Activated CD4-positive, alpha-beta T cell treated with anti-CD3 and anti-CD28 coated beads, Interleukin-2, Interleukin-6, amounts not matched to agents 100 ng/mL and 50 ng/mL, durations not matched to agents 16 hours and 8 hours (primary cell): ENCODE measurements at regions not wholly inside any gene's neighbourhood (a gene's known extent, or its start where the extent isn't known, plus 50 kb on each side); places are given as distances from the start of the nearest gene placed in this dataset.
"Not testable (repeated sequence)": the region's sequence is repeated elsewhere in the genome, so short reads cannot be mapped to it uniquely, and the experiment has no call there.

ENCODE experiments used
- DNase-seq: peaks from one replicate; pipeline ENCODE4 v3.0.0-alpha.2; 2020

DNA sequence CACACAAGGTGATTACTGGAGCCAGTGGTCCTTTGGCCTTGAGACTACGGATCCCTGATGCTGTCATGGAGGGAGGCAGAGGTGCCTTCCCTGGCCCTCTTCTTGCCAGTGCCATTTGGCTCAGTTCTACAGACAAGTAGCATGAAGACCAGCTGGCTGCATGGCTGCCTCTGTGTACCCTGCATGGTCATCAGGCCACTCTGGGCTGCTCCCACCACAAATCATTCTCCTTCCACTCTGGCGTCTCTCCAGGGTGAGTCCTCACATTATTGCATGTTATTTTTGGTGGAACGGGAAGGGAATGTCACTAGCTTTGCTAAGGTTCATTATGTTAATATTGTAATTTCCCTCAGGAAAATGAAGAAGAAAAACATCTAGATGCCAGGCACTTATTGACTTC lies 229.8 kb downstream of the VAPA start:
- DNase-seq = no peak

DNA sequence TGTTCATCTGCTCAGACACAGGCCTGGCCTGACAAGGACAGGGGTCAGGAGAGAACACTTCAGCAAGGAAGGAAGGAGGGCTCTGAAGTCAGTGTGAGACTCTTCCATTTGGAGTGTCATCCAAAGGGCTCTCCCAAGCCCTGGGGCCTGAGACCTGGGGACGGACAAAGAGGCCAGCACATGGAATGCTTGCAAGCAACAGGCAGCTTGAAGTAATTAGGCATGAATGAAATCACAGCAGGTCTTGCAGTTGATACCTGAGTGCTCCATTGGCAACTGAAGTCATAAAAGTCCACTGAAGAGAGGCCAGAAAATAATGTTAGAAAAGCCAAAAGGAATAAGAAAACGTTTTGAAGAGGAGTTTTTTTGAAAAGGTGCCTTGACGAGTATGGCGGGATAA lies 231.7 kb downstream of the VAPA start:
- no peak for DNase-seq

DNA sequence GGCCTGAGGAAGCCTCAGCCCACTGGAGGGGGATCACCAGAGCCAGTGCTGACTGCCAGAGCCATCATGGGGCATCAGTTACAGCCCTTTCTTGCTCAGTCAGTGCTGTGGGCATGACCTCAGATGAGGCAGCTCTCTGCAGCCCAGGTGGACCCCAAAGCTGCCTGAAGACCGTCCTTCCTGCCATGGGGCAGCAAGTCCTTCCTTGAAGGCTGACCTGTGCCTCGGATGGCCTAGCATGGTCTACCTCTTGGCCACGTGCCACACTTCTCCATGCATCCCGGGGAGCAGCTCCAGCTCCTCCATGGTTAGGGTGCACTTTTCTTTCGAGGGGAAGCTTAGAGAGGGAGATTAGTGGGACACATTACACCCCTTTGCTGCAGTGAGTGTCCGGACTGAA lies 233.4 kb downstream of the VAPA start:
- DNase-seq = no peak

DNA sequence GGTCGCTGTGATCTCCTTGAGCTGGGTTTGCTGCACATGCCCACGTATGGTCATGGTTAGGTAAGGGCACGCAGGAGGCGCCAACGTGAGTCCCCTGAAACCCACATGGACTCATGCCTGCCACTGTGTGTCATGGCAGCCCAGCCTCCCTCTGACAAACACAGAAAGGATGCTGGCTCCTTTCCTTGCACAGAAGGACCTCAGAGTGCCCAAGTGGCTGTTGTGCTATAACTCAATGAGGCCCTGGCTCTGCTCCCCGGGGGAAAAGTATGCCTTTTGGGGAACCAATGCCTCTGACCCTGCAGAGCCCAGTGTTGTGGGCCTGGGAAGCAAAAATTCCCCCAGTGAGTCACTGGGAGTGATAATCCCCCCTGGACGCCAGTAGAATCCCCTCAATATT lies 233.9 kb downstream of the VAPA start:
- DNase-seq = no peak

DNA sequence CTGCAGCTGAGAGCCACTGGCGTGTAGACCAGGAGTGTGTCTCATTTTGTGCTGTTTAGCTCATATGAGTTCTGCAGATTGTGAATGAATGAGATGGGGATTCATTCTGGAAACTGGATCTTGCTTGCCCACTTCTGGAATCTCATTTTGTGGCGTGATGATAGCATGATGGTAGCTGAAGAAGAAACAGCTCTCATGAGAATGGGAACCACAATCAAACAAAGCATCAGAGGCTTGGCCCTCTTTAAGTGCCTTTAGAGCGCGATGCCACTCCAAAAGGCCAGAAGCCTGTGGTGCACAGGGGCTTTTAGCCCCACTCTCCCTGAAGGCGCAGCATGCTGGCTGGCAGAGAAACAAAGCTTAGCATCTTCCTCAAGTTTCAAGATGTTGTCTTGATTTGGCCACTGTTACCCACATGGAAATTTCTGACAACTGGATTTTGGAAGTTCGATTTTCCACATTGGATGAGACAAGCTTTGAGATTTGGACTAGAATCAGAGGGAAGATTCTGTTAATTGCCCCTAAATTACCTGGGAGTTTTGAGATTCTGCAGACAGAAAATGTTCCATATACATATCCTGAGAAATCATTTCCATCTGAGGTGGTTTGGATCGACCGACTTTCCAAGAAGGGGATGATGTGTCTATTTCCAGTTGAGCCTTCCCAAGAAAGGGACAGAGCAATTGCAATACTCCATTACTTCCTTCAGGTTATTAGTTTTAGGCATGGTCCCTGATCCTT lies 234.5 kb downstream of the VAPA start:
- no peak for DNase-seq

DNA sequence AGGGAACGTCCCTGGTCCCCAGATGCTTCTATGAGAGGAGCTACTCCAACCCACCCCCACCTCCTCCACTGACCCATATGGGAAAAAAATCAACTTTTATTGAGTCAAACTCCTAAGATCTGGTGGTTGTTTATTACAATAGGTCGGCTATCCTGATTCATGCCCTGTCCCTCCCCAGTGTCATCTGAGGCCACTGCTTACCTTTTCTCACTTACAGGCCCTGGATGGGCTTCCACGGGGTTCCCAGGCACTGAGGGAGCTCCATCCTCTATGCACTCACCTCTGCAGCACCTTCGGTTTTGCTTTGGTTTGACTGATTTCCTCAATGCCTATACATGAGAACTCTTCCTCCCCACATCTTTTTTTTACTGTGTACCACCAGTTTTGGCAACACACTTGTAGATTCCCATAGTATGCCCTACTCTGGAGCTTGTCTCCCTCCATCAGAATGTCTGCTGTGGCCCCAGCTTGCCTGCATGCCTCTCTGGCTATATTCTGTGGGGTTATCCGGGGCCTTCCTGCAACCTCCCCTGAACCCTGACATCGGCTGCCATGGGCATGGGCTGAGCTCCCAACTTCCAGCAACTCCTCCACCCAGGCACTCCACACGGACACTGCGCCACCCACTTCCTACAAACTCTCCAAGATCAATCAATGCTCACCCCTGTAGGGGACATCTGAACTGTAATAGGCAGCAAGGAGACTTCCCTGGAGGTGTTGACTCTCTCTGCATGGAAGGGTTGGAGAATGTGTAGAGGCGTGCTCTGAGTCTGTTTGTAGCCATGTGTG lies 236.1 kb downstream of the VAPA start:
- DNase-seq = no peak

DNA sequence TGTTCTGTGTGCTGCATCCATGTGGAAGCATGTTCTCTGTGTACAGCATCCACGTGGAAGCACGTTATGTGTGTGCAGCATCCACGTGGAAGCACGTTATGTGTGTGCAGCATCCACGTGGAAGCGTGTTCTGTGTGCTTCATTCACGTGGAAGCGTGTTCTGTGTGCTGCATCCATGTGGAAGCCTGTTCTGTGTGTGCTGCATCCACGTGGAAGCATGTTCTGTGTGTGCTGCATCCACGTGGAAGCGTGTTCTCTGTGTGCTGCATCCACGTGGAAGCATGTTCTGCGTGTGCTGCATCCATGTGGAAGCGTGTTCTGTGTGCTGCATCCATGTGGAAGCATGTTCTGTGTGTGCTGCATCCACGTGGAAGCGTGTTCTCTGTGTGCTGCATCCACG lies 236.8 kb downstream of the VAPA start:
- DNase-seq = not testable (repeated sequence)

DNA sequence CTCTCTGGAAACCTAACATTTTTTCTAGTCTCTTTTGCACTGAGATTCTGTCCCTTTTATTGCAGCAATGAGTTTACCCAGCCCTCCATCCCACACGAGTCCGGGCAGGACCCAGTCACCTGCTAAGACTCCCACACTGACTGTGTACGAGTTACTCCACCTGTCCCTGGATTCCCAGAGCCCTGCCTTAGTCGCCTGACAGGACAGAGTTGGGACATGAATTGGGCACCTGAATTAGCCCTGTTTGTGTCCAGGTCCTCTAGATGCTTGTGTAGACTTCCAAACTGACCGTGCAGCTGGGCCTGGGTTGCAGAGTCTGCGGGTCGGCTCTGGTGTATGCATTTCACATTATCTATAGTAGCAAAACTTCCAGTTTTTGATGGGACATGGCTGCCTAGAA lies 238.7 kb downstream of the VAPA start:
- DNase-seq = no peak

DNA sequence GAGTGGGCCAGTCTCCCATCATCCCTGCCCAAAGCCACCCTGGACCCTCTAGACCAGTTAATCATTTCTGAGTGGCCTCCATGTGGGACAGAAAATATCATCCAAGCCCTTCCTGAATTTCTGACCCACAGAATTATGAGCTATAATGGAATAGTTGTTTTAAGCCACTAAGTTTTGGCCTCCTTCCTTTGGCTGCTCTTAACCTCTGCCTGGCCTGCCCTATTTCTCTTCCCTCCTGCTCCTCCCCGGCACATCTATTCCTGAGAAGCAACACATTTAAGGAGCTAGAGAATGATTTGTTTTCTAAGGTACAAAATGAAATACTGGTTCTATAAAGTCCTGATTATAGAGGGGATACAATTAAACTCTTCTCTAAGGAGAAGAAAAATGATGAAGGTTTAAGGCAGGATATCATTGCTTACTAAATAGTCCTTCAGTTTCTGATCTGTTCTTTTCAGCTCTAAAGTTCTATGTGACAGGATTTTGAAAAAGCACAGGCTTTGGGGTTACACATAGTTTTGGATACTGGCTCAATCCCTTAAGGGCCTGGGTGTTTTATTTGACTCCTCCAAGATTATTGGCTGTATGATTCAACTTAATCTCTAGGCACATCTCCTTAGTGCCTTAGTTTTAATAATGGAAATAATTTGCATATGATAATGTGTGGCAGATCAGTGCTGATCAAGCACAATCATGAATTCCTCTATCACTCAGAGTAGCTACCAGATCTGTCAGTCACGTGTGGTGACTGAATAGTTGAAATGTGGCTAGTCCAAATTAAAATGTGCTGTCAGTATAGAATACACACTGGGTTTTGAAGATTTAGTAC lies 240.3 kb downstream of the VAPA start:
- DNase-seq = no peak

DNA sequence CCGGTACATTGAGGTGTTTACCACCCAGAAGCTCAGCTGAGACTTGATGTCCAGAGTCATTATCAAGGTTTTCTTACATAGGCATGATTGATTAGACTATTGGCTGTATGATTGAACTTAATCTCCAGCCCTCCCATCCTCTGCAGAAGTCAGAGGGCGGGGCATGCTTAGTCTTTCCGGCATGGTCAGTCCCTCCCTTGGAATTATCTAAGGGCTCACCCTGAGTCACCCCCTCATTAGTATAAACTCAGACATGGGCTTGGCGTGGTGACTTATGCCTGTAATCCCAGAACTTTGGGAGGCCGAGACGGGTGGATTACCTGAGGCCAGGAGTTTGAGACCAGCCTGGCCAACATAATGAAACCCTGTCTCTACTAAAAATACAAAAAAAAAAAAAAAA lies 243.9 kb downstream of the VAPA start:
- DNase-seq = no peak

DNA sequence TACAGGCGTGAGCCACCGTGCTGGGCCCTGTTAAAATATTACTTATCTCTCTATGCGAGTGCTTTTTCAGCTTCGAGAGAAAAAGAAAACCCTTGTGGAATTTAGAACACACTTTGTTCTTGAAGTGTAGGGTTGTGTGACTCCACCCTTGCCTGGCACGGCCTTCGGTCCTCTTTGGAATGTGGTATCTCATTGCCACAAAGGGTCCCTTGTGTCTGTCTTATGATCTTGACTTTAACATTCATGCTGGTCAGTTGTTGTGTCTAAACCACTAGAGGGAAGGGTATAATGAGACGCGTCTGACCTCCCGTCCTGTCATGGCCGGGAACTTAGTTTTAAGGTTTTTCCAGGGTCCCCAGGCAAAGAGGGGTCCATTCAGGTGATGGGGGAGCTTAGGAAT lies 246.4 kb downstream of the VAPA start:
- no peak for DNase-seq

DNA sequence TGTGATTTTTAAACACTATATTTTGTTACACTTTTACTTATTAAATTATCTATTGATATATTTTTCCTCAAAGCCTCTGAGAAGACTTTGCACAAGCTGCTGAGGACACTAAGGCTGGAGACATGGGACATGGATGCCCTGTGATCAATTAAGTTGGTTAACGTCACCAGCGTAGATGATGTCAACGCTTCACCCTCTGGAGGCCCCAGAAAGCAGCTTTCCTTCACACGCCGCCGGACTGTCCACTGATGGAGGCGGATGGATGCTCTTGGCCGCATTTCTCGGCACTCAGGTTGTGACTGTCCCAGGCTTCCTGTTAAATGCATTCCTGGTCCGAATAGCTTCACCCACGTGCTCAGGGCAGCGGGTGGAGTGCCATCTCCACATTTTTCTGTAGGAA lies 247.5 kb downstream of the VAPA start:
- no peak for DNase-seq

DNA sequence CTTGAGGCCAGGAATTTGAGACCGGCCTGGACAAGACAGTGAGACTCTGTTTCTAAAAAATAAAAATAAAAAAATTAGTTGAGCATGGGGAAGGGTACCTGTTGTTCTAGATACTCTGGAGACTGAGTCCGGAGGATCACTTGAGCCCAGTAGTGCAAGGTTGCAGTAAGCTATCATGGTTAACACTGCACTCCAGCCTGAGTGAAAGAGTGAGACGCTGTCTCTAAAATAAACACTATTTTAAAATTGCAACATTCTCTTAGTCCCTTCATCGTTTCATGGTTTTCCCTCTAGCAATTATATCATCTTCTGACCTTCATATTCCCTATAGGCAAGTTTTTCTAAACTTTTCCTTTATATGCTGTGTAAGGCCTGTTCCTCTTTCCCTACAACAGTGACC lies 248.5 kb downstream of the VAPA start:
- DNase-seq = no peak

DNA sequence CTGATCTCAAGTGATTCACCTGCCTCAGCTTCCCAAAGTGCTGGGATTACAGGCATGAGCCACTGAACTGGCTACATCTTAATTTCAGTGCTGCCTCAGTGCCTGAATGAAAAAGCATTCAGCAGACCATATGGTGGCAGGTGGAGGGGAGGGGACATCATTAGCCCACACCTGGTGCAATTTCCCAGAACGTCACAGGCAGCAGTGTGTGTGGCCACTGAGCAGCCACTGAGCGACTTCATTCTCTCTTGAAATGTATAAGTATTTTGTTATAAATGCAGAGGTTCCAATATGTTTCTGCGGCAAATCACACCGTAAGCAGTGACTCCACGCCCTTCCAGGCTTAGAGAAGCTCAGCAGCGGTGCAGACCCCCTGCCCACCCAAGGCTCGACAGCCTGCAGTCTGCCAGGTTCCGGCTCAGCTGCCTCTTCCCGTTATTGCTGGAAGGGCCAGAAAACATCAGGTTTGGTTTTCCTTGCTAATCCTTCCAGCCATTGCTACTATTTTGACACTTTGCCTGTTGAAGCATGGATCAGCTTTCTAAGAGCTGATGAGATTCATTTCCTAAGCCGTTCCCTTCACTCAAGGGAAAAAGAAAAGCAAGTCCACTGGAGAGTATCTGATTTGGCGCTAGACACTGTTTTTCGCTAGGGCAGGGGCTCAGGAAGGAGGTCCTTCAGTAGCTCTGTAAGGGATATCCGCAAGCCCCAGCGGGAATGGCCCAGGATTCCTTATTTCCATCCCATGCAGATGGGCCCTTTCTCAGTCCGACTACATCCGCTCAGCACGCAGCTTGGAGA lies 250.7 kb downstream of the VAPA start:
- no peak for DNase-seq

DNA sequence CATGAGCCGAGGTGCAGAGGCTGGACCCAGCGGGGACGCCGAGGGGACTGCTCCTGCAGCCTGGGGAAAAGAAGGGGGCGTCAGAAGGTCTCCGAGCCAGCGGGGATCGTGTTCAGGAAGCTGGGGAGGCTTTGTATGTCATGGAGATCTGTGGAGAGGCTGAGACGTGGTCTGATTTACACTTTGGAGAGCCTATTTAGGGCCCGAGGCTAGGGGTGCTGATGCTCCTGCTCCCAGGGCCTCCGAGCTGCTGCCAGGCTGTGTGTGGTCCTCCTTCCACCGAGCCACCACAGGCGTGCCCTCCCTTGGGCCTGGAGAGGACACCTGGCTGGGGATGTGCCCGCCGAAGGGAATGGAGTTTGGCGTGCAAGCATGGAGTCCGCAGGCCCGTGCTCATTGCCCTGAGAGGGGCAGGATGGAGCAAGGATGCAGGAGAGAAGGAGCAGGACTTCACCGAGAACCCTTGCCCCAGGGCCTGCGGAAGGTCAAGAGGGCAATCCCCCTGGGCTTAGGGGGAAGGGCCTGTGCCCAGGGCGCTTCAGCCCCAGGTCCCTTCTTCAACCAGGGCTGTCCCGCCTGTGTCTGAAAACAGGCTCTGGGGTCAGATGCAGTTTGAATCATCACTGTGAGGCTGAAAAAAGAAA lies 252.5 kb downstream of the VAPA start:
- no peak for DNase-seq

DNA sequence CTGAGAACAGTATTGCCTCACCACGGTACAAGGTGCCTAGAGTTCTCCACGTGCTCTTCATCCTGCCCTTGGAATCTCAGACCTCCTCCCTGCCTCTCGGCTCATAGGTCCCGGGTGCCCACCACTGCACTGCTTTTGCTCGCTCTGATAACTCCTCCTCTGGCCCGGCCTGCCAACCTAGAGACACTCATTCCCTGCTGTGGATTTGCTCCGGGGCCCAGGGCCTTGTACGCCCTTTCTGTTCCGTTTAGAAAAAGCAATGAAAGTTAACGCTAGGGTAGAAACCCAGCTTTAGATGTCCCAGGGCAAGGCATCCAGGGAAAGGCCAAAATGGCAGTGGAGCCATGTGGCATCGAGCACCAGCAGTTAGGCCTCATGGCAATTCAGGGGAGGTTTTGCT lies 253.9 kb downstream of the VAPA start:
- no peak for DNase-seq

DNA sequence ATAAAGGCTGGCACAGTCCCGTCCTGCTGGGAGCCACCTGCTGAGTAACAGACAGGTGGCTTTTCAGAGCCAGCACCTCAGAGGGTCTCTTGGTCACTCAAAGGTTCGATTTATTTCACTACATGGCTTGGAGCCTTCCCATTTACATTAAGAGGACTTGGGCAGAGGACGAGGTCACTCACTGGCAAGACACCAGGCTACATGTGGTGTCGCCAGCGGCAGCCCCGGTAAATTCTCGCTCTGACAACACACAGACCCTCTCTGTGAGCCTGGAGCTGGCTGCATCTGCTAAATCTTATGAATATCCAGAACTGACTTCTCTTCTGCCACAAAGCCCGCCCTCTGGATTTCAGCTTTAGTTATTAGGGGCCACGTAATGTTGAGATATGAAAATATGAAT lies 254.7 kb downstream of the VAPA start:
- no peak for DNase-seq

DNA sequence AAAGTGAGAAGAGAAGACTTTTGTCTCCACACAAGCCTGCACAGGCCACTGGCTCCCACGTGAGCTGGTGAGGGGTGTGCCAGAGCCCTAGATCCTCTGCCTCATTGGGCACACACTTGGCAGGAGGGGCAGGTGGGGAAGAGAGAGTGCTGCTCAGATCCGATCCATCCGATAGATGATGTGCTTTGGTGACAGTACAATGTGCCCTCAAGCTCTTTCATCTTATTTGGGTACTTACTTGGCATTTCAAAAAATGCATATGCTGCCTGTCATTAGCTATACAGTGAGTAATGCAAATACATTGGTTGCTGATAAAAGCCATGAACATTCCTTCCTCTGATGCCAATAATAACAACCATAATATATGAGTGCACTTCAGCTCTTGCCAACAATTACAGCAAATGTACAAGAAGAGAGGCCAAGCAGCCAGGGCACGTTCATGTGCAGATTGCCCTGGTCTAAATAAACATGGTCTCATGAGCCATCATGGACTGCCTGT lies 255.3 kb downstream of the VAPA start:
- DNase-seq = no peak

DNA sequence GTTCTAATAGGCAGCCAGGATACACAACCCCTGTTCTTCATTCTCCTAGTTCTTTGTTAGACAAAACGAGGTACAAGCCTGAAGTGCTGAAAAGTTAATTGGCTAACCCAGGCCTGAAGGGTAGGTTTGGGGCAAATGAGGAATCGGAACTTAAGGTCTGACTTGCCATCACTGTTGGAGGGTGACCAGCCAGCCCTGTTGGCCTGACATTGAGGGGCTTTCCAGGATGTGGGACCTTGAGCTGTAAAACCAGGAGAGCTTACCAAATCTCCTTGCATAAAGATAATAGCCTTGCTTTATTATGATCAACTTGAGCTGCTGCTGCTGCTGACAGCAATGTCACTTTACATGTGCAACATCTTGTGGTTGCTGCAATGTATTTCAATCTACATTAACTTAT lies 256.0 kb downstream of the VAPA start:
- DNase-seq = no peak

DNA sequence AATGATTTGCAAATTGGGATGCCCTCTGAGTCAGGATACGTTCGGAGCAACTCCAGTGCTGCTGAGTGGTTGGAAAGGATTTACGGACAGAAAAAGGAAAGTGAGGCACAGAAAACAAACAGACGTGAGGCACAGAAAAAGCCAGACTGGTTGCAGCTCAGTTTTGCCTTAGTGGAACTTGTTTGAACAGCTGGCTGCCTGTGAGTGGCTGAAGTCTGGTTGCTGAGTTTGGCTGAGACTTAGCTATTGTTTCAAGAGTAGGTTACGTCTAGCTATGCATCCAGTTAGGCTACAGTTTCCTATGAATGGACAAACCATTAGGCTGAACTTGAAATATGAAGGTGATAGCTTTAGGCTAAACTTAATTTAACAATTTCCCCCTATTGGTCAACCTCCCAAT lies 256.6 kb downstream of the VAPA start:
- no peak for DNase-seq

DNA sequence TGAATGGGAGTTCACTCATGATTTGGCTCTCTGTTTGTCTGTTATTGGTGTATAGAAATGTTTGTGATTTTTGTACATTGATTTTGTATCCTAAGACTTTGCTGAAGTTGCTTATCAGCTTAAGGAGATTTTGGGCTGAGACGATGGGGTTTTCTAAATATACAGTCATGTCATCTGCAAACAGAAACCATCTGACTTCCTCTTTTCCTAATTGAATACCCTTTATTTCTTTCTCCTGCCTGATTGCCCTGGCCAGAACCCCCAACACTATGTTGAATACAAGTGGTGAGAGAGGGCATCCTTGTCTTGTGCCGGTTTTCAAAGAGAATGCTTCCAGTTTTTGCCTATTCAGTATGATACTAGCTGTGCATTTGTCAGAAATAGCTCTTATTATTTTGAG lies 261.5 kb downstream of the VAPA start:
- DNase-seq = not testable (repeated sequence)

DNA sequence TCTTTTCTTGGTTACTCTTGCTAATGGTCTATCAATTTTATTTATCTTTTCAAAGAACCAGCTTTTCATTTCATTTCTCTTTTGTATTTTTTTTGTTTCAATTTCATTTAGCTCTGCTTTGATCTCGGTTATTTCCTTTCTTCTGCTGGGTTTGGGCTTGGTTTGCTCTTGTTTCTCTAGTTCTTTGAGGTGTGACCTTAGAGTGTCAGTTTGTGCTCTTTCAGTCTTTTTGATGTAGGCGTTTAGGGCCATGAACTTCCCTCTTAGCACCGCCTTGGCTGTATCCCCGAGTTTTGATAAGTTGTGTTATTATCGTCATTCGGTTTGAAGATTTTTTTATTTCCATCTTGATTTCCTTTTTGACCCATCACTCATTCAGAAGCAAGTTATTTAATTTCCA lies 265.5 kb downstream of the VAPA start:
- DNase-seq = not testable (repeated sequence)
